HL-60 (cell line): ENCODE measurements at regions not wholly inside any gene's neighbourhood (a gene's known extent, or its start where the extent isn't known, plus 50 kb on each side); places are given as distances from the start of the nearest gene placed in this dataset.
A peak's percentile ranks its signal among the peaks of the same experiment; 100 is the strongest.

Experiments used
- DNase-seq, 2 experiments: peaks; one replicate each; pipeline ENCODE4 v3.0.0-alpha.2; 2010 to 2020; ENCODE audit warnings: low read depth in 1 of 2, low spot score in 1 of 2
- H3K27ac ChIP-seq: fragments of 250-450 bp; sonication (Bioruptor Pico); replicated peaks from 2 replicates; pipeline ENCODE4 v1.5.1; 2020; ENCODE audit warnings: mild to moderate bottlenecking, moderate library complexity
- H3K27me3 ChIP-seq: fragments of 250-450 bp; sonication (Bioruptor Pico); 2 replicates; pipeline ENCODE4 v1.5.1; 2021; ENCODE audit warnings: mild to moderate bottlenecking, moderate library complexity; ENCODE audit not compliant: insufficient read depth, poor library complexity, severe bottlenecking
- H3K4me3 ChIP-seq: replicated peaks from 2 replicates; pipeline ENCODE4 v1.5.1; 2011; ENCODE audit warnings: mild to moderate bottlenecking, control low read depth, low read length; ENCODE audit not compliant: insufficient read depth
- CTCF ChIP-seq: IDR thresholded peaks from one replicate; pipeline ENCODE4 v1.5.1; 2011; ENCODE audit warnings: low read length, control low read depth, inconsistent platforms; ENCODE audit not compliant: insufficient read depth
- GABPA ChIP-seq: IDR thresholded peaks from 2 replicates; pipeline ENCODE4 v1.6.1; 2012; ENCODE audit warnings: low read depth
- POLR2AphosphoS5 ChIP-seq: IDR thresholded peaks from 2 replicates; pipeline ENCODE4 v1.6.1; 2012; ENCODE audit warnings: low read depth
- REST ChIP-seq: IDR thresholded peaks from 2 replicates; pipeline ENCODE4 v1.6.1; 2012; ENCODE audit warnings: low read depth; ENCODE audit not compliant: insufficient replicate concordance
- SPI1 ChIP-seq: IDR thresholded peaks from 2 replicates; pipeline ENCODE4 v1.6.1; 2012; ENCODE audit warnings: low read depth, mild to moderate bottlenecking, borderline replicate concordance

GRCh38 chr4:14743601-14744000, 258.7 kb upstream of the CPEB2 start:
- DNase-seq = no peak
- TF ChIP-seq SPI1 (no peak), CTCF (no peak), REST (no peak), POLR2AphosphoS5 (no peak), GABPA (no peak)
- no peak overlapping the region for H3K27ac ChIP-seq

GRCh38 chr4:14744346-14744745, 257.9 kb upstream of the CPEB2 start:
- no peak for DNase-seq
- Histone ChIP-seq H3K4me3 (no peak overlapping the region), H3K27ac (no peak overlapping the region), H3K27me3 (no peaks in the 10 kb centered on the region)
- TF ChIP-seq SPI1 = no peak
- TF ChIP-seq CTCF = no peak
- TF ChIP-seq POLR2AphosphoS5 = no peak
- TF ChIP-seq GABPA = no peak
- no peak for TF ChIP-seq REST

More at GRCh38 chr4:14743601-14744000, 258.7 kb upstream of the CPEB2 start:
- no peak overlapping the region for H3K4me3 ChIP-seq
- H3K27me3 ChIP-seq = no peaks in the 10 kb centered on the region

- TF ChIP-seq CTCF (peak; percentile 1), REST (no peak), POLR2AphosphoS5 (no peak), GABPA (no peak), SPI1 (no peak)
- Histone ChIP-seq H3K4me3 (no peak overlapping the region), H3K27ac (no peak overlapping the region), H3K27me3 (no peaks in the 10 kb centered on the region)
- DNase-seq = peak; percentile 1 to 22
These were observed 252.4 kb upstream of the CPEB2 start for GRCh38 chr4:14749910-14750309.
